GM18507 (cell line): ENCODE measurements at regions not wholly inside any gene's neighbourhood (a gene's known extent, or its start where the extent isn't known, plus 50 kb on each side); places are given as distances from the start of the nearest gene placed in this dataset.

Experiments used
- DNase-seq: peaks from one replicate; pipeline ENCODE4 v3.0.0; 2011; ENCODE audit warnings: low read depth; ENCODE audit not compliant: insufficient read length; ENCODE audit errors: extremely low spot score
- FAIRE-seq: peaks from 2 replicates; lab custom pipeline; 2011; peaks lifted over from hg19 to GRCh38; lab: Jason Lieb, UNC

DNA sequence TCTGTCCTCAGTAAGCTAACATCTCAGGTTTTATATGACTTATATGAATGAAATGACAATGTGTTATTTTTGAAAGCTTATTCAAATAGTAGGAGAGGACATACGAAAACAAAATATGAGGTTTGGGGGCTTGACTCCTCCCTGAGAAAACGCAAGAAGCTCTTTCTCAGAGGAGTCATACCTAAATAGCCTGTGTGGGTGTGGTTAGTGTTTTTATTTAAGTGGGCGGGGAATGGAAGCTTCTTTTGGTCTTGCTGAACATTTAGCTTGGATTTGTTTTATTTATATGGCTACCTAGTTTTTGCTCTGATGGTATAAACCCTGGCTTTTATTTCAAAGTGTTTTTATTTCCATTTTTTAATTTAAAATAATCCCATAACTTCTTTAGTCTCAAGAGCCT is 72.1 kb upstream of the DSG1 start:
- no peak for FAIRE-seq
- no peak for DNase-seq

- no peak for FAIRE-seq
- DNase-seq: no peak
Measured at GRCh38 chr18:31246460-31246859, 71.5 kb upstream of the DSG1 start.

DNA sequence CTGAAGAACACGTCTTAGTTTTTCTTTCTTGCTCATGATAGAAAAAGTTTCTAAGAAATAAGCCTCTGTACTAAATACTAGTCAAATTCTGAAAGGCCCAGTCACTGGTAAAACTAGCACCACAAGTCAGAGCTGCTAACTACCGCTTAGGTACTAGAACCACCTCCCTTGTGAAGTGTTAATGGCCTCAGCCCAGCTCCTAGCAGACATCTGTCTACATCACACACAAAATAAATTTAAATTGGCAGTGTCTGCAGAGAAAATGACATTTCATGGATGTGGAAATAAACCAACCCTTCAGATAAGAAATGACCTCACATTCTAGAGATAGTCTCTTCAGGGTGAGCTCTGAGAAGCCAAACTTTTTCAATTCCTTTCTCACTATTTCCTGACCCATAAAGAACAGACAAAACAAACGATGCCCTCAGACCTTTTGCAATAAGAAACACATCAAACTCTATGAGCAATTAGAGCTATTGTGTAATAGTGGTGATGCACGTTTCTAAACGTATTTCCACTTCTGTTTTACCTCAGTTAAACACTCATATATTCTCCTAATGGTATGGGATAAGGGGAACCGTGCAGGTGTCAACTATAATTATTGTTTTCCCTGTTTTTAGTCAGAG is 70.3 kb upstream of the DSG1 start:
- no peak for FAIRE-seq

GRCh38 chr18:31248783-31249521 is 69.0 kb upstream of the DSG1 start:
- DNase-seq (no peak), FAIRE-seq (no peak)

More for the DNA sequence above, 70.3 kb upstream of the DSG1 start:
- no peak for DNase-seq

DNA sequence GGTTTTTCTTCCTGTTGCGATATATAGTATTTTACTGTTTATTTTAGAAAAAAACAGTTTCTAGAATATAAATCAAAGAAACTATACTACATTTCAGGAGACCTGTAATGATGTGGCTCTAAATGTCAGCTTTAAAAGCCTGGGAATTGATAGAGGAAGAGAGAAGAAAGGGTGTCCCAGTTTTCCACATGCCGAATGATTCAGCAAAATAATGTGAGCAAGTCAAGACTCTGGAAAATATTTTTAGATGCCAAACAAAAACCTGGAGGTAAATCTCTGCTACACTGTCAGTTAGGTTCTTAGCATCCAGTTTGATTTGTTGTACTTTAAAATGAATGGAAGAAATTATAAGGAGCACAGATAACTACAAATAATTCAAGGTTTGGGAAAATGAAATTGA is 67.1 kb upstream of the DSG1 start:
- no peak for DNase-seq
- no peak for FAIRE-seq

DNA sequence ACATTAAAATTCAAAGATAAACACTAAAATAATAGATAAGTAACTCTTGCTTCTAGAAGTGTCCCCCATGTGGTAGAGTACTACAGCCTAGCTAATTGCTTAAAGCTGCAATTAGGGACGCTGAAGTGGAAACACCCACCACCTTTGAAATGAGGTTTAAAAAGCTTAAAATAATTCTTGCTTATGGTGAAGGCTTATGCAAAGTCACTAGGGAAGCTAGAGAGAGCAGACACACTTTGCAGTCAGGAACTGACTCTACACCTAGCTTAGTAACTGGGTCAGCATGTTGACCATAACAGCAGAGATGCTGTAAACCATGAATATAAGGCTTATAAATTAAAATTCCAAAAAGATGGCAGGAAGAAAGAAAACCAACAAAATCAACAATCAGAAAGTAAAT is 65.4 kb upstream of the DSG1 start:
- no peak for DNase-seq
- no peak for FAIRE-seq

DNA sequence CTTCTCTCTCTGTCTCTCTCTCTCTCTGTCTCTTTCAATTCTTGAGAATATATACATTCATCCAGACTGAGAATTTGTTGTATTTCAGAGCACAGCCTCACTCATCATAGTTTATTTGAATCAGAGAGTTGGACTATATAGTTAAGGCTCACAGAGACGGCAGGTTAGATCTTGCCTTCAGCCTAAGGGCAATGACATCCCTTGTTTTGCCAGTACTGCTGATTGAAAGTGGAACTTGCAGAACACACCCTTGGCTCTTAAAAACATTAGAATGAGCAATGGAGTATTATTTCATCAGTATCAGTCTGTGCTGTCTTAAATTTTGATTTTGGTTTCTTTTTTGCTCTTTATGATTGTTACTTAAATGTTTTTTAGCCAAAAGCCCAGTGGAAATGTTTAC is 62.0 kb upstream of the DSG1 start:
- FAIRE-seq (peak; percentile 51), DNase-seq (no peak)

DNA sequence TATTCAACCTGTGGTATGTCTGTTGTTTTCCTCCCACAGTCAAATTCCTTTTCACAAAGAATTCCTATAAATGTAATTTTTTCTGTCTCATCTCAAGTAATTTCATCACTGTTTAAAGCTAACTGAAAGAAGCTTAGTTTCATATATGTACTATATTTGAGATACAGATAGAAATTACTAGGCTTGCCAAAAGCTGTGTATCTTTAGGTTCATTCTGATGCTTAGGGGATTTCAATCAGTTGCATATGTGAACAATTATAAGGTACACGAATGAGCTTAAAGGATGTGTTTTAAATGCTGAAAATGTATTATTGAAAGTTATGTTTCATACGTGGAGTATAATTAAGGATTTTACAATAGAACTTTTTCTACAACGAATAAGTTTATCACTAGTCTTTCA is 59.2 kb upstream of the DSG1 start:
- DNase-seq (no peak), FAIRE-seq (no peak)

DNA sequence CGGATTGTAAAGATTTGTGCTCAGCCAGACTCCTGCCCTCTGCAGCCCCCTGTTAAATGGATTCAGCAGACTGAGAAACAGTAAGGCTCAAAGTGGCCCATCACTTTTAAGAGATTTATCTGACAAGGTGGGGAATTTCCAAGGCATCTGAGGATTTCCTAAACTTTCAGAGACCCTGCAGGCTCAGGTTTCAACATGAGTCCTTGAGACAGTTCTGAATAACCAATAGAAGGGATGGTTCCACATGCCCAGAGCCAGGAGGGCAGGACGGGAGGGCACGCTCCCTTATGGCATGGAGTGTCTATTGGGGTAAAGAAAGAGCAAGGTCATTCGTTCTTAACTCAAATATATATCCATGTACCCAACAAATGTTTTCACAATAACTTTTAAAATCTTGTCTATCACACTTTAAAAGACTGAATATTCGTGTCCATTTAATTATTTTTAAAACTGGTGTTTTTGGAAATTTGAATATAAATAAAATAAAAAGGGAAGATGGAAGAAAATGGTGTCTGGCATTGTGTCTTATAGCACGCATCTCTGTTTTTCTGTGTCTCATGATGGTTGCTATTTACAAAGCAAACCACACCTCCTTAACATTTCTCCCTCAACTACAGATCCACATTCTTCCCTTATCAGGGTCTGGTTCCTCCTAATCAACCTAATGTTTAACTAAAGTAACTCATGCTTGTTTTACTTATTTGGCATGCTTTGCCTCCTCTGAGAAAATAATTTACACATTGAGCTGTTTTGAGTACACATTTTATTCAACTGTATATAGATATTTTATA is 56.0 kb upstream of the DSG1 start:
- DNase-seq: no peak

DNA sequence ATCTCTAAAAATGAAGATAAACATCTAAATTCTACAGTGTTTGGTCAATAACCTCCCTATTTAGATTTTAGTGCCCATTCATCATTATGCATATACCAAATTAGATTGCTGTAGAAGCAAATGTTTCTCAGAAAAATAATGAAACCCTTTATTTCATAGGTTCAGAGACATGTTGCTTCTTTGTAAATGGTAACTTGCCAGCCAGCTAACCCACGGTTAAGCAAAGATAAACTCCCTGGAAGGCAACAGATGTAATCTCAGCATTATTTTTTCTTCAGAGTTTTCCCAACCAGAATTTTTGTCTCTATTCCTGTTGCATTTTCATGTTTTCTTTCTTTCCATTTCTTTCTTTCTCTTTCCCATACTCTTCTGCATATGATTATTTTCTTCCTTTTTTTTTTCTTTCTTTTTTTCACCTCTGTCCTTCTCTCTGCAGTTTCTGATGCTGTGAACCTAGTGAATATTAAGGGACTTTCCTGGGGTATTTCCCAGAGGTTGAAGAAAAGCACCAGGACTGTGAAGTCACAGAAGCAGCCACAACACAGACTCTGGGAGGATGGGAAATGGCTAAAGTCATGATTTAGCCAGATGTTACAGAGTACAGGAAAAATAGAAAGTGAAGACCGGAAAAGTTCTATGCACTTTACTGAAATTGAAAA is 50.0 kb upstream of the DSG1 start:
- no peak for DNase-seq
- FAIRE-seq: peak; percentile 86

More for the DNA sequence above, 56.0 kb upstream of the DSG1 start:
- FAIRE-seq: peak; percentile 63
